ENCODE measurements at regions not wholly inside any gene's neighbourhood (a gene's known extent, or its start where the extent isn't known, plus 50 kb on each side); places are given as distances from the start of the nearest gene placed in this dataset.

DNA sequence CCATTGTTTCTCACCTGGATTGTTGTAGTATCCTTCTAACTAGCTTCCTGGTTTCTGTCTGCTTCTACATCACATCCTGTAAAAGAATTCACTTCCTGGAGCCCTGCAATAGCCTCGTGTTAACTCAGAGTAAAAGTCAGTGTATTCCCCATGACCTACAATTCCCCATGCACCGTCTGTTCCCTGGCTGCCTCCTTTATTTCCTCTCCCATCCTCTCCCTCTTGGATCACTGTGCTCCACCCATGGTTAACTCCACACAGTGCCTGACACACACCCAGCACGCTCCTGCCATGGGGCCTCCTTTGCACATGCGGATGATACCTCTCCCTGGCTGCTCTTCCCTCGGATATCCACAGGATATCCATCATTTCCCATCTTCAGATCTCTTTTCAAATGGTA is 301.4 kb upstream of the IRX3 start:
- TF ChIP-seq, protein P1, sequence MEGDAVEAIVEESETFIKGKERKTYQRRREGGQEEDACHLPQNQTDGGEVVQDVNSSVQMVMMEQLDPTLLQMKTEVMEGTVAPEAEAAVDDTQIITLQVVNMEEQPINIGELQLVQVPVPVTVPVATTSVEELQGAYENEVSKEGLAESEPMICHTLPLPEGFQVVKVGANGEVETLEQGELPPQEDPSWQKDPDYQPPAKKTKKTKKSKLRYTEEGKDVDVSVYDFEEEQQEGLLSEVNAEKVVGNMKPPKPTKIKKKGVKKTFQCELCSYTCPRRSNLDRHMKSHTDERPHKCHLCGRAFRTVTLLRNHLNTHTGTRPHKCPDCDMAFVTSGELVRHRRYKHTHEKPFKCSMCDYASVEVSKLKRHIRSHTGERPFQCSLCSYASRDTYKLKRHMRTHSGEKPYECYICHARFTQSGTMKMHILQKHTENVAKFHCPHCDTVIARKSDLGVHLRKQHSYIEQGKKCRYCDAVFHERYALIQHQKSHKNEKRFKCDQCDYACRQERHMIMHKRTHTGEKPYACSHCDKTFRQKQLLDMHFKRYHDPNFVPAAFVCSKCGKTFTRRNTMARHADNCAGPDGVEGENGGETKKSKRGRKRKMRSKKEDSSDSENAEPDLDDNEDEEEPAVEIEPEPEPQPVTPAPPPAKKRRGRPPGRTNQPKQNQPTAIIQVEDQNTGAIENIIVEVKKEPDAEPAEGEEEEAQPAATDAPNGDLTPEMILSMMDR (IDR thresholded peaks at IDR 0.05), result no peak
- no peak for TF ChIP-seq POLR2A (IDR thresholded peaks at IDR 0.05)
